Ascending aorta (tissue), 2 donors: ENCODE measurements at regions not wholly inside any gene's neighbourhood (a gene's known extent, or its start where the extent isn't known, plus 50 kb on each side); places are given as distances from the start of the nearest gene placed in this dataset.

Experiments
- DNase-seq, 2 donors: peaks; one replicate each; pipeline ENCODE4 v3.0.0-alpha.2; 2019; ENCODE audit warnings: low spot score in 2 of 2
- H3K27ac ChIP-seq, 2 donors: fragments of 200-600 bp; sonication (generic); one replicate each; pipeline ENCODE4 v1.5.1; 2016 to 2017; ENCODE audit warnings: mild to moderate bottlenecking in 1 of 2
- H3K27me3 ChIP-seq: fragments of 200-600 bp; sonication (generic); one replicate; pipeline ENCODE4 v1.5.1; 2017
- H3K36me3 ChIP-seq, 2 donors: fragments of 200-600 bp; sonication (generic); one replicate each; pipeline ENCODE4 v1.5.1; 2016
- H3K4me1 ChIP-seq, 2 donors: fragments of 200-600 bp; sonication (generic); one replicate each; pipeline ENCODE4 v1.5.1; 2016 to 2017; ENCODE audit warnings: mild to moderate bottlenecking in 1 of 2
- H3K4me3 ChIP-seq, 2 donors: fragments of 200-600 bp; sonication (generic); one replicate each; pipeline ENCODE4 v1.5.1; 2016 to 2017; ENCODE audit warnings: mild to moderate bottlenecking in 1 of 2
- H3K9me3 ChIP-seq, 2 donors: fragments of 200-600 bp; sonication (generic); one replicate each; pipeline ENCODE4 v1.5.1; 2016
- CTCF ChIP-seq, 3 experiments: fragments of 200-600 bp in 2 of 3; fragments of 450-650 bp in 1 of 3; sonication (generic) in 2 of 3; IDR thresholded peaks; one replicate each; pipeline ENCODE4 v1.5.1; 2016 to 2019; ENCODE audit warnings: antibody characterized with exemption in 3 of 3, mild to moderate bottlenecking in 1 of 3, moderate library complexity in 1 of 3
- intact Hi-C: fragments of 100-400 bp; cut with DNase I; formaldehyde crosslinking; loops from one replicate; pipeline ENCODE4 v1.15.1; 2023

DNA sequence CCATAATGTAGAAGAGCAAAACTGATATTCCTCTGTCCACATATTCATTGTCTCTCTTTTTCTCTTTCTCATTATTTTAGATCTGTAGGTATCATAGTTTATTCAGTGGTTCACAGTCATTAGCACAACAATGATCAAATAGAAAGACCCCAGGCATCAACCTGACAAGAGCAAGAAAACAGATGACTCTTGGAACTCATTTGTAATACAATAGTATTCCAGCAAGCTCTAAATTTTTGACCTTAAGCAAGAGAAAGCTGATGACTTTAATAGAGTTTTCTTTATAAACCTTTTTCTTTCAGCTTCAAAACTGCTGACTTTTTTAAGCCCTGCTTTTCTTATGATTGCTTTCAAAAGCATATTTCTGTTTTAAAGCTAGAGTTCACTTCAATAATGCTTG, 507.5 kb upstream of the SORCS1 start:
- no peaks in the 10 kb centered on the region for H3K36me3 ChIP-seq
- no peaks in the 10 kb centered on the region for H3K27me3 ChIP-seq
- no peak for DNase-seq
- H3K4me3 ChIP-seq: no peak overlapping the region
- no peaks in the 10 kb centered on the region for H3K9me3 ChIP-seq
- intact Hi-C loops: no loop called here
- TF ChIP-seq CTCF (IDR thresholded peaks at IDR 0.05): no peak
- H3K4me1 ChIP-seq: no peaks in the 10 kb centered on the region
- H3K27ac ChIP-seq: no peak overlapping the region

- no peaks in the 10 kb centered on the region for H3K27me3 ChIP-seq
- intact Hi-C loops: no loop called here
- H3K4me1 ChIP-seq: no peaks in the 10 kb centered on the region
- no peak for TF ChIP-seq CTCF (IDR thresholded peaks at IDR 0.05)
- H3K36me3 ChIP-seq: no peaks in the 10 kb centered on the region
- H3K4me3 ChIP-seq: no peak overlapping the region
- no peaks in the 10 kb centered on the region for H3K9me3 ChIP-seq
- no peak overlapping the region for H3K27ac ChIP-seq
- no peak for DNase-seq
These were observed 501.7 kb upstream of the SORCS1 start for GRCh38 chr10:107666214-107666613.

GRCh38 chr10:107665459-107665858, 501.0 kb upstream of the SORCS1 start:
- Histone ChIP-seq H3K4me3 (no peak overlapping the region), H3K4me1 (no peaks in the 10 kb centered on the region), H3K27me3 (no peaks in the 10 kb centered on the region), H3K9me3 (no peaks in the 10 kb centered on the region), H3K27ac (no peak overlapping the region), H3K36me3 (no peaks in the 10 kb centered on the region)
- TF ChIP-seq CTCF (IDR thresholded peaks at IDR 0.05): no peak
- intact Hi-C loops: no loop called here
- DNase-seq: no peak

DNA sequence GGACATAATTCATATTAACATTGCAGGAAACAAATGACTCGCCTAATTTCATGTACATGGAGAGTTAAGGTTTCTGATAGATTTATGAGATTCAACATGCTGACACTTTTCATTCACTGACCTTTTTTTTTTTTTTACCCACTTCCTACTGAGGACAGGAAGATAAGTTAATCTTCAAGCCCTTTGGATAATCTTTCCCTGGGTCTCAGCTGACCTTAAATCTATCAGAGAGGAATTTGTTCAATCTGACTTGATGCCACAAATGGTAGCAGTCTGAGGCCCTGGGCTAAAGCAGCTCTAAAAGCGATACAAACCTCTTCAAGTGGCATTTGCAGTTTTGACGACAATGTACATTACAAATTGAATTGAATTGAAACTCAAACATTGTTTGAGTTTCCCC, 493.3 kb upstream of the SORCS1 start:
- Histone ChIP-seq H3K27me3 (no peaks in the 10 kb centered on the region), H3K9me3 (no peaks in the 10 kb centered on the region), H3K4me3 (no peak overlapping the region), H3K4me1 (no peaks in the 10 kb centered on the region), H3K27ac (no peak overlapping the region), H3K36me3 (no peaks in the 10 kb centered on the region)
- TF ChIP-seq CTCF (IDR thresholded peaks at IDR 0.05): no peak
- DNase-seq: no peak
- intact Hi-C loops: no loop called here

DNA sequence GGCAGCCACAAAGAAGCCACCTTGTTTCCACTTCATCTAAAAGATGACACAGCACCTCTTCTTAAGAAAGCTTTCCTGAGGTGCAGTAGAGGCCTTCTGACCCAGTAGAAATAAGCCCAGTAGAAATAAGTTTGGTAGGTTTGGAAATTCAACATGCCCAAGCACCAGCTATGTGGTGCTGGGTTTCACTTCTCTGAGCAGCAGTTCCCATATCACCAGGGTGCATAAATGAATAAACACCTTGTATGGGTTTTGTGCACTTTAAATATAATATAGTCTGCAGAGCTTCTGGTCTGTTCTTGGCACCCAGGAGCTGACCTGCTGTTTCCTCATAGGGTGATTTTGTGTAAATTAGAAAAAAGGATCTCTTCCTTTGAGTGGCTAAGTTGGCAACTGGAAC, 492.4 kb upstream of the SORCS1 start:
- TF ChIP-seq CTCF (IDR thresholded peaks at IDR 0.05): no peak
- Histone ChIP-seq H3K4me3 (no peak overlapping the region), H3K36me3 (no peaks in the 10 kb centered on the region), H3K9me3 (no peaks in the 10 kb centered on the region), H3K27ac (no peak overlapping the region), H3K4me1 (no peaks in the 10 kb centered on the region), H3K27me3 (no peaks in the 10 kb centered on the region)
- no peak for DNase-seq
- intact Hi-C loops: no loop called here

GRCh38 chr10:107653832-107654287, 489.4 kb upstream of the SORCS1 start:
- no peak for TF ChIP-seq CTCF (IDR thresholded peaks at IDR 0.05)
- Histone ChIP-seq H3K27me3 (no peaks in the 10 kb centered on the region), H3K27ac (no peak overlapping the region), H3K9me3 (no peaks in the 10 kb centered on the region), H3K36me3 (no peaks in the 10 kb centered on the region), H3K4me3 (peak overlapping the region; percentile 31 to 38), H3K4me1 (no peaks in the 10 kb centered on the region)
- intact Hi-C loops: no loop called here
- DNase-seq: no peak
